GM12878 (cell line): ENCODE measurements at regions not wholly inside any gene's neighbourhood (a gene's known extent, or its start where the extent isn't known, plus 50 kb on each side); places are given as distances from the start of the nearest gene placed in this dataset.

Experiments used
- CTCF ChIP-seq, 3 experiments: IDR thresholded peaks in 2 of 3; conservative IDR thresholded peaks in 1 of 3; 2 replicates each; pipeline ENCODE4 v1.5.1; 2011; ENCODE audit warnings: low read depth in 3 of 3, low read length in 3 of 3, mild to moderate bottlenecking in 3 of 3, control low read depth in 2 of 3, moderate library complexity in 2 of 3, inconsistent platforms in 1 of 3, mixed read lengths in 1 of 3; ENCODE audit not compliant: control insufficient read depth in 2 of 3, insufficient read depth in 1 of 3; ENCODE audit errors: extremely low read depth in 1 of 3
- E2F4 ChIP-seq: IDR thresholded peaks from 2 replicates; pipeline ENCODE4 v1.6.1; 2012; ENCODE audit warnings: low read depth, low read length, improper control_type of control experiment
- NFIC ChIP-seq: IDR thresholded peaks from 2 replicates; pipeline ENCODE4 v1.6.1; 2012; ENCODE audit warnings: low read depth, mild to moderate bottlenecking, inconsistent platforms, low read length, moderate library complexity
- NFYB ChIP-seq: IDR thresholded peaks from 2 replicates; pipeline ENCODE4 v1.6.1; 2011; ENCODE audit warnings: low read depth, mild to moderate bottlenecking, low read length, improper control_type of control experiment, moderate library complexity; ENCODE audit not compliant: insufficient read depth
- POLR2A ChIP-seq: IDR thresholded peaks from 2 replicates; pipeline ENCODE4 v1.6.1; 2011; ENCODE audit warnings: low read depth, mild to moderate bottlenecking, low read length
- TCF12 ChIP-seq: IDR thresholded peaks from 2 replicates; pipeline ENCODE4 v1.6.1; 2011; ENCODE audit warnings: low read depth, mild to moderate bottlenecking, low read length

GRCh38 chr2:238964544-238965067 is 116.7 kb downstream of the TWIST2 start:
- TF ChIP-seq TCF12 (no peak), CTCF (IDR thresholded peaks at IDR 0.05 in 2 of 3, conservative IDR thresholded peaks at IDR 0.05 in 1 of 3; ENCODE audit: control insufficient read depth in 2 of 3, extremely low read depth in 1 of 3, insufficient read depth in 1 of 3, low read depth in 3 of 3, low read length in 3 of 3) (no peak), NFYB (no peak), NFIC (no peak), E2F4 (no peak), POLR2A (no peak)
